DMS153 treated with DMSO at 0.1 percent for 48 hours (cell line): ENCODE measurements at regions not wholly inside any gene's neighbourhood (a gene's known extent, or its start where the extent isn't known, plus 50 kb on each side); places are given as distances from the start of the nearest gene placed in this dataset.
"Not testable (repeated sequence)": the region's sequence is repeated elsewhere in the genome, so short reads cannot be mapped to it uniquely, and the experiment has no call there.

Source experiments
- DNase-seq: peaks from one replicate; lab custom pipeline; 2025; ENCODE audit not compliant: unreplicated experiment; lab: John Stamatoyannopoulos, UW

- no peak for DNase-seq
Observed at GRCh38 chr9:129319076-129319937, 141.2 kb upstream of the IER5L start.

GRCh38 chr9:129318121-129319075, 140.3 kb upstream of the IER5L start:
- DNase-seq: no peak

GRCh38 chr9:129317179-129318011, 139.3 kb upstream of the IER5L start:
- DNase-seq: no peak

- DNase-seq: no peak
Observed at GRCh38 chr9:129316281-129317030, 138.4 kb upstream of the IER5L start.

GRCh38 chr9:129313331-129313955, 135.4 kb upstream of the IER5L start:
- no peak for DNase-seq

- no peak for DNase-seq
Observed at GRCh38 chr9:129312251-129313122, 134.4 kb upstream of the IER5L start.

- no peak for DNase-seq
Observed at GRCh38 chr9:129311643-129312042, 133.6 kb upstream of the IER5L start.

- DNase-seq: no peak
Observed at GRCh38 chr9:129310666-129311350, 132.7 kb upstream of the IER5L start.

- no peak for DNase-seq
Observed at GRCh38 chr9:129309906-129310305, 131.8 kb upstream of the IER5L start.

- no peak for DNase-seq
Observed at GRCh38 chr9:129309041-129309430, 131.0 kb upstream of the IER5L start.

GRCh38 chr9:129307227-129307970, 129.3 kb upstream of the IER5L start:
- DNase-seq: no peak

GRCh38 chr9:129306318-129306973, 128.4 kb upstream of the IER5L start:
- no peak for DNase-seq

GRCh38 chr9:129305246-129305645, 127.2 kb upstream of the IER5L start:
- DNase-seq: no peak

GRCh38 chr9:129301941-129302340, 123.9 kb upstream of the IER5L start:
- DNase-seq: no peak

- not testable (repeated sequence) for DNase-seq
Observed at GRCh38 chr9:129296195-129296594, 118.1 kb upstream of the IER5L start.

- no peak for DNase-seq
Observed at GRCh38 chr9:129291041-129291501, 113.0 kb upstream of the IER5L start.

GRCh38 chr9:129290606-129291005, 112.5 kb upstream of the IER5L start:
- DNase-seq: no peak
